ACC112 (cell line): ENCODE measurements at regions not wholly inside any gene's neighbourhood (a gene's known extent, or its start where the extent isn't known, plus 50 kb on each side); places are given as distances from the start of the nearest gene placed in this dataset.
"Not testable (repeated sequence)": the region's sequence is repeated elsewhere in the genome, so short reads cannot be mapped to it uniquely, and the experiment has no call there.

Experiments used
- H2AFZ ChIP-seq: fragments of 200-600 bp; sonication (generic); one replicate; pipeline ENCODE4 v1.6.0; 2017; ENCODE audit warnings: antibody characterized with exemption, low read length; ENCODE audit not compliant: unreplicated experiment
- H3K27ac ChIP-seq: fragments of 200-600 bp; sonication (generic); 2 replicates; pipeline ENCODE4 v1.5.1; 2014; ENCODE audit warnings: low read depth, mild to moderate bottlenecking, antibody characterized with exemption, low read length, moderate library complexity
- H3K27me3 ChIP-seq: fragments of 200-600 bp; sonication (generic); 2 replicates; pipeline ENCODE4 v1.6.1; 2014; ENCODE audit warnings: mild to moderate bottlenecking, antibody characterized with exemption, low read length, moderate library complexity, mixed read lengths; ENCODE audit not compliant: insufficient read depth
- H3K36me3 ChIP-seq: fragments of 200-600 bp; sonication (generic); 2 replicates; pipeline ENCODE4 v1.6.1; 2016; ENCODE audit warnings: mild to moderate bottlenecking, antibody characterized with exemption, low read length, moderate library complexity, mixed read lengths; ENCODE audit not compliant: insufficient read depth
- H3K4me1 ChIP-seq: fragments of 200-600 bp; sonication (generic); one replicate; pipeline ENCODE4 v1.6.1; 2016; ENCODE audit warnings: low read length, mixed read lengths; ENCODE audit not compliant: insufficient read depth, unreplicated experiment, control insufficient read depth
- H3K4me3 ChIP-seq: fragments of 200-600 bp; sonication (generic); 2 replicates; pipeline ENCODE4 v1.5.1; 2014; ENCODE audit warnings: mild to moderate bottlenecking, low read depth, low read length
- H3K79me2 ChIP-seq: fragments of 200-600 bp; sonication (generic); one replicate; pipeline ENCODE4 v1.6.0; 2016; ENCODE audit warnings: low read length; ENCODE audit not compliant: control insufficient read depth, unreplicated experiment, insufficient read depth

- H3K79me2 ChIP-seq = no peaks in the 10 kb centered on the region
- no peaks in the 10 kb centered on the region for H3K4me1 ChIP-seq
- H3K27ac ChIP-seq = no peak overlapping the region
- no peak overlapping the region for H2AFZ ChIP-seq
- H3K36me3 ChIP-seq = no peaks in the 10 kb centered on the region
- no peak overlapping the region for H3K4me3 ChIP-seq
- peaks cover 4% of the 10 kb centered on the region; the same call in 1 of the 2 replicates for H3K27me3 ChIP-seq
Measured at GRCh38 chr21:43284238-43284637, 115.4 kb downstream of the CRYAA start.

- not testable (repeated sequence) for H3K4me3 ChIP-seq, H3K27ac ChIP-seq, H3K36me3 ChIP-seq, H3K4me1 ChIP-seq, H3K79me2 ChIP-seq, H2AFZ ChIP-seq, H3K27me3 ChIP-seq
Measured at GRCh38 chr21:43283925-43284221, 115.1 kb downstream of the CRYAA start.

- Histone ChIP-seq H3K4me1 (no peaks in the 10 kb centered on the region), H3K4me3 (no peak overlapping the region), H3K79me2 (no peaks in the 10 kb centered on the region), H3K36me3 (no peaks in the 10 kb centered on the region), H3K27ac (no peak overlapping the region), H3K27me3 (peaks cover 13% of the 10 kb centered on the region; the same call in 1 of the 2 replicates), H2AFZ (no peak overlapping the region)
Measured at GRCh38 chr21:43283136-43283924, 114.5 kb downstream of the CRYAA start.

GRCh38 chr21:43282358-43283120 lies 113.7 kb downstream of the CRYAA start:
- Histone ChIP-seq H3K27me3 (peaks cover 21% of the 10 kb centered on the region), H3K27ac (no peak overlapping the region), H3K4me3 (no peak overlapping the region), H3K36me3 (no peaks in the 10 kb centered on the region), H3K4me1 (no peaks in the 10 kb centered on the region), H2AFZ (no peak overlapping the region), H3K79me2 (no peaks in the 10 kb centered on the region)

- no peak overlapping the region for H2AFZ ChIP-seq
- H3K27ac ChIP-seq = no peak overlapping the region
Measured at GRCh38 chr21:43281661-43282357, 113.0 kb downstream of the CRYAA start.

GRCh38 chr21:43280949-43281633 lies 112.3 kb downstream of the CRYAA start:
- H2AFZ ChIP-seq = no peak overlapping the region
- H3K36me3 ChIP-seq = no peaks in the 10 kb centered on the region
- H3K79me2 ChIP-seq = no peaks in the 10 kb centered on the region
- H3K27me3 ChIP-seq = peaks cover 30% of the 10 kb centered on the region
- no peaks in the 10 kb centered on the region for H3K4me1 ChIP-seq
- H3K4me3 ChIP-seq = no peak overlapping the region
- no peak overlapping the region for H3K27ac ChIP-seq

More at GRCh38 chr21:43281661-43282357, 113.0 kb downstream of the CRYAA start:
- H3K4me1 ChIP-seq = no peaks in the 10 kb centered on the region
- no peaks in the 10 kb centered on the region for H3K79me2 ChIP-seq
- no peak overlapping the region for H3K4me3 ChIP-seq
- peaks cover 28% of the 10 kb centered on the region for H3K27me3 ChIP-seq
- no peaks in the 10 kb centered on the region for H3K36me3 ChIP-seq

GRCh38 chr21:43279578-43279894 lies 110.7 kb downstream of the CRYAA start:
- H3K36me3 ChIP-seq = no peaks in the 10 kb centered on the region
- H2AFZ ChIP-seq = no peak overlapping the region
- no peak overlapping the region for H3K4me3 ChIP-seq
- no peaks in the 10 kb centered on the region for H3K4me1 ChIP-seq
- no peaks in the 10 kb centered on the region for H3K79me2 ChIP-seq
- peaks cover 38% of the 10 kb centered on the region for H3K27me3 ChIP-seq
- no peak overlapping the region for H3K27ac ChIP-seq

- no peak overlapping the region for H2AFZ ChIP-seq
- peaks cover 42% of the 10 kb centered on the region for H3K27me3 ChIP-seq
- H3K79me2 ChIP-seq = no peaks in the 10 kb centered on the region
- H3K36me3 ChIP-seq = no peaks in the 10 kb centered on the region
- no peak overlapping the region for H3K4me3 ChIP-seq
- H3K27ac ChIP-seq = no peak overlapping the region
- H3K4me1 ChIP-seq = no peaks in the 10 kb centered on the region
Measured at GRCh38 chr21:43278766-43279577, 110.2 kb downstream of the CRYAA start.

GRCh38 chr21:43278359-43278758 lies 109.6 kb downstream of the CRYAA start:
- Histone ChIP-seq H3K27me3 (peaks cover 48% of the 10 kb centered on the region), H3K4me3 (no peak overlapping the region), H3K79me2 (no peaks in the 10 kb centered on the region), H3K27ac (no peak overlapping the region), H2AFZ (no peak overlapping the region), H3K36me3 (no peaks in the 10 kb centered on the region), H3K4me1 (no peaks in the 10 kb centered on the region)
